HEK293 (cell line): ENCODE measurements at regions not wholly inside any gene's neighbourhood (a gene's known extent, or its start where the extent isn't known, plus 50 kb on each side); places are given as distances from the start of the nearest gene placed in this dataset.

Experiments
- SETDB1 ChIP-seq: IDR thresholded peaks from one replicate; pipeline ENCODE4 v1.6.1; 2017; ENCODE audit warnings: mild to moderate bottlenecking, low read length, moderate library complexity, mixed read lengths; ENCODE audit not compliant: insufficient read length
- ZBTB1 ChIP-seq: fragments of 450-650 bp; formaldehyde crosslinking; IDR thresholded peaks from 2 replicates; pipeline ENCODE4 v1.5.1; 2016; ENCODE audit warnings: missing biosample characterization, missing genetic modification characterization
- ZNF629 ChIP-seq: fragments of 450-650 bp; formaldehyde crosslinking; IDR thresholded peaks from 2 replicates; pipeline ENCODE4 v1.5.1; 2017; ENCODE audit warnings: missing biosample characterization, missing genetic modification characterization
- ZNF677 ChIP-seq: fragments of 450-650 bp; IDR thresholded peaks from 2 replicates; pipeline ENCODE4 v1.5.0; 2018; ENCODE audit warnings: missing biosample characterization, mild to moderate bottlenecking, missing genetic modification characterization, moderate library complexity
- ZNF837 ChIP-seq: fragments of 450-650 bp; formaldehyde crosslinking; IDR thresholded peaks from 2 replicates; pipeline ENCODE4 v1.5.1; 2016; ENCODE audit warnings: missing biosample characterization, missing genetic modification characterization
- TF ChIP-seq, protein P1 (sequence below): fragments of 450-650 bp; formaldehyde crosslinking; IDR thresholded peaks from 2 replicates; pipeline ENCODE4 v1.5.1; 2016; ENCODE audit warnings: missing biosample characterization, missing genetic modification characterization
- TF ChIP-seq, protein P2 (sequence below): IDR thresholded peaks from 2 replicates; pipeline ENCODE4 v1.6.1; 2011; ENCODE audit warnings: mild to moderate bottlenecking, low read depth, low read length, borderline replicate concordance
- TF ChIP-seq, protein P3 (sequence below): fragments of 450-650 bp; formaldehyde crosslinking; optimal IDR thresholded peaks from 2 replicates; pipeline ENCODE3; 2016; ENCODE audit warnings: missing biosample characterization, mild to moderate bottlenecking, missing genetic modification characterization

DNA sequence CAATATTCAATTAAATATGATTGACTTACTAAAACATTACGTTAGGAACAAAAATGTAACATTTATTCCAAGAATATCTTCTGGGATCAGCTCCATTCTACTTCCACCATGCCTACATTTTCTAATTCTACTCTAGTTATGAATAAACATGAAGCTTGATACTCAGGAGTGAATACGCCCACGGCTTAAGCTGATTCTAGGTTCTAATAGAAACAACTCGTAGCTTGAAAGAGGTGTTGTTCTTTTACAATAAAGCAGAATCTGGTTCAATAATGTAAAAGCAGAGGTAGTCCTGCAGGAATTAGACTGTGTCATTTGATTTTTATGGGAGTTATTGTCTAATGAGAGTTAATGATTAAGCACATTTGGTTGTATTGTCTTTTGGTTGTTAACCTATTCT lies 107.3 kb upstream of the OLIG3 start:
- TF ChIP-seq ZNF629 (no peak), ZNF837 (tag by site-specific recombination) (no peak), ZNF677 (tag by site-specific recombination) (no peak), ZBTB1 (tag by site-specific recombination) (no peak), SETDB1 (no peak)
- TF ChIP-seq, protein P1, sequence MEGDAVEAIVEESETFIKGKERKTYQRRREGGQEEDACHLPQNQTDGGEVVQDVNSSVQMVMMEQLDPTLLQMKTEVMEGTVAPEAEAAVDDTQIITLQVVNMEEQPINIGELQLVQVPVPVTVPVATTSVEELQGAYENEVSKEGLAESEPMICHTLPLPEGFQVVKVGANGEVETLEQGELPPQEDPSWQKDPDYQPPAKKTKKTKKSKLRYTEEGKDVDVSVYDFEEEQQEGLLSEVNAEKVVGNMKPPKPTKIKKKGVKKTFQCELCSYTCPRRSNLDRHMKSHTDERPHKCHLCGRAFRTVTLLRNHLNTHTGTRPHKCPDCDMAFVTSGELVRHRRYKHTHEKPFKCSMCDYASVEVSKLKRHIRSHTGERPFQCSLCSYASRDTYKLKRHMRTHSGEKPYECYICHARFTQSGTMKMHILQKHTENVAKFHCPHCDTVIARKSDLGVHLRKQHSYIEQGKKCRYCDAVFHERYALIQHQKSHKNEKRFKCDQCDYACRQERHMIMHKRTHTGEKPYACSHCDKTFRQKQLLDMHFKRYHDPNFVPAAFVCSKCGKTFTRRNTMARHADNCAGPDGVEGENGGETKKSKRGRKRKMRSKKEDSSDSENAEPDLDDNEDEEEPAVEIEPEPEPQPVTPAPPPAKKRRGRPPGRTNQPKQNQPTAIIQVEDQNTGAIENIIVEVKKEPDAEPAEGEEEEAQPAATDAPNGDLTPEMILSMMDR (tag by site-specific recombination) = no peak
- TF ChIP-seq, protein P2, sequence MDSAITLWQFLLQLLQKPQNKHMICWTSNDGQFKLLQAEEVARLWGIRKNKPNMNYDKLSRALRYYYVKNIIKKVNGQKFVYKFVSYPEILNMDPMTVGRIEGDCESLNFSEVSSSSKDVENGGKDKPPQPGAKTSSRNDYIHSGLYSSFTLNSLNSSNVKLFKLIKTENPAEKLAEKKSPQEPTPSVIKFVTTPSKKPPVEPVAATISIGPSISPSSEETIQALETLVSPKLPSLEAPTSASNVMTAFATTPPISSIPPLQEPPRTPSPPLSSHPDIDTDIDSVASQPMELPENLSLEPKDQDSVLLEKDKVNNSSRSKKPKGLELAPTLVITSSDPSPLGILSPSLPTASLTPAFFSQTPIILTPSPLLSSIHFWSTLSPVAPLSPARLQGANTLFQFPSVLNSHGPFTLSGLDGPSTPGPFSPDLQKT = no peak
- TF ChIP-seq, protein P3, sequence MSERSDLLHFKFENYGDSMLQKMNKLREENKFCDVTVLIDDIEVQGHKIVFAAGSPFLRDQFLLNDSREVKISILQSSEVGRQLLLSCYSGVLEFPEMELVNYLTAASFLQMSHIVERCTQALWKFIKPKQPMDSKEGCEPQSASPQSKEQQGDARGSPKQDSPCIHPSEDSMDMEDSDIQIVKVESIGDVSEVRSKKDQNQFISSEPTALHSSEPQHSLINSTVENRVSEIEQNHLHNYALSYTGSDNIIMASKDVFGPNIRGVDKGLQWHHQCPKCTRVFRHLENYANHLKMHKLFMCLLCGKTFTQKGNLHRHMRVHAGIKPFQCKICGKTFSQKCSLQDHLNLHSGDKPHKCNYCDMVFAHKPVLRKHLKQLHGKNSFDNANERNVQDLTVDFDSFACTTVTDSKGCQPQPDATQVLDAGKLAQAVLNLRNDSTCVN = no peak
